ENCODE measurements at regions not wholly inside any gene's neighbourhood (a gene's known extent, or its start where the extent isn't known, plus 50 kb on each side); places are given as distances from the start of the nearest gene placed in this dataset.
"Not testable (repeated sequence)": the region's sequence is repeated elsewhere in the genome, so short reads cannot be mapped to it uniquely, and the experiment has no call there.

DNA sequence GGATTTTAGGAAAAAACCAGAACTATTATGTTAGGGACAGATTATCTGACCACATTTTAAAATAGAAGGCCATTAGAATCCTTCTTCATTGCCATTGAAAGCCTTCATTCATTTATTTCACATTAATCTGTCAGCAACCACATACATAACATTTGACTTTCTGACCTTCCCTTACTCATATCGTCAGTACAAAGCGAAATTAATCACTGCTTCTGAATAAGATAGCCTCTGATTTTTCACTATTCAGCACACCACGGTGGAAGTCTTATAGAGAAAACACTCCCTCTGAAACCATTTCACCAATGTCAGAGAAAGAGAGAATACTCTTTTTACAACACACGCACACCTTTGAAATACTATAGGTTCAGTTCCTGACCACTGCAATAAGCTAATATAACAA lies 442.5 kb upstream of the ID4 start:
- no peak overlapping the region for H3K4me3 Mint-ChIP-seq
- no peaks in the 10 kb centered on the region for H3K27me3 Mint-ChIP-seq
- H3K27ac Mint-ChIP-seq = no peak overlapping the region
- DNase-seq = no peak
- H3K36me3 Mint-ChIP-seq = no peaks in the 10 kb centered on the region
- no peaks in the 10 kb centered on the region for H3K4me1 Mint-ChIP-seq
- peaks cover 8% of the 10 kb centered on the region for H3K9me3 Mint-ChIP-seq

- Mint-ChIP-seq H3K4me3 (no peak overlapping the region), H3K36me3 (no peaks in the 10 kb centered on the region), H3K27ac (no peak overlapping the region), H3K27me3 (no peaks in the 10 kb centered on the region), H3K4me1 (no peaks in the 10 kb centered on the region), H3K9me3 (peaks cover 9% of the 10 kb centered on the region)
- no peak for DNase-seq
Observed at GRCh38 chr6:19395316-19395715, 441.9 kb upstream of the ID4 start.

DNA sequence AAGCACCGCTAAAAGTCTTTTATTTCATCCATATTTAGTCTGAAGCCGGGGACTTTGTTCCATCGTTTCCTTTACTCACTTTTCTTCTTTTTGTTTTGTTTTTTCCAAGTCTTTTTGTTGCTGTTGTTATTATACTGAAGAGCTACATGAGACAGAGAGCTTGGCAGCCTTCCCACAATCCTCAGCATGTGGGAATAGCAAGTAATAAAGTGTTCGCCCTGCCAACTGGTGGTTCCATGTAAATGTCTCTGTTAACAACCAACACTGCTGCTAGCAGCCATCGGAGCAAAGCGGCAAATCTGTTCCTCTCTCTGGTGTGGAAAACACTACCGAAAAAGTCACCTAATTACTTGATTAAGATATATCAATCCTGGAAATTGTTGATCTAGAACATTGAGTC lies 437.8 kb upstream of the ID4 start:
- H3K36me3 Mint-ChIP-seq = no peaks in the 10 kb centered on the region

DNA sequence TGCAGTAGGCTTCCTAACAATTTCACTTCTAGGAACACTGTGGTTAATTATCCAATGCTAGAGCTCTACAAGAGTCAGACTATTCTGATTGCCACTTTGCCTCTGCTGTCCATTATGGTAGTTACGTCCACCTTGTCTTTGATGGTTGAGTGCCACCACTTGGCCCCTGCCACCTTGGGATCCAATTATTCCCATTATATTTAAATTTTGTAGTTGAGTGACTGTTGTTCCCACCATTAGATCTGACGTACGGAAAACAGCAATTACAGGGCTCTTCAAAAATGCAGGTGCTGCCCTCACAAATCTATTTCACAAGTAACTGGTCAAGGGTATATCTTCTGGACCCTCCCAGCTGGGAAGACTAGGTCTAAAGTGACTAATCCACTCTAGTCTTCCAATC lies 432.3 kb upstream of the ID4 start:
- H3K27me3 Mint-ChIP-seq, H3K4me3 Mint-ChIP-seq, DNase-seq, H3K36me3 Mint-ChIP-seq, H3K27ac Mint-ChIP-seq, H3K4me1 Mint-ChIP-seq: not testable (repeated sequence)
- peaks cover 12% of the 10 kb centered on the region for H3K9me3 Mint-ChIP-seq

More for the DNA sequence above, 437.8 kb upstream of the ID4 start:
- no peak for DNase-seq
- H3K4me3 Mint-ChIP-seq = no peak overlapping the region
- peaks cover 10% of the 10 kb centered on the region for H3K9me3 Mint-ChIP-seq
- H3K27ac Mint-ChIP-seq = no peak overlapping the region
- no peaks in the 10 kb centered on the region for H3K4me1 Mint-ChIP-seq
- no peaks in the 10 kb centered on the region for H3K27me3 Mint-ChIP-seq

DNA sequence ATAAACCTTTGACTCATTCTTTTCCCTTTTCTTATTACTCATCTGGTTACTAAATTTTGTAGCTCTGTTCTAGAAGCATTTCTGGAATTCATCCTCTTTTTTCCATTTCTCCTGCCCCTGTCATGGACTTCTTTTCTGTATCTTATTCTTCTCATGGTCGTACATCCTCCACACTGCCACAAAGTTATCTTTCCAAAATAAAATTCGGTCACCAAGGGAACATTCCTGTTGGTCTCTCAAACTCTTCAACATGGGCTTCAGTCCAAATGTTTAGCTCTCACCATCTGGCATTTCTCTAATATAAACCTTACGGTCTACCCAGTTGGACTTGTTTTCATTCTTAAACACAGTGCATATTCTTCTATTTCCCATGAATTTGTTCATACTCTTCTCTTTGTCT lies 428.8 kb upstream of the ID4 start:
- Mint-ChIP-seq H3K4me1 (no peaks in the 10 kb centered on the region), H3K36me3 (no peaks in the 10 kb centered on the region), H3K4me3 (no peak overlapping the region), H3K9me3 (peaks cover 11% of the 10 kb centered on the region), H3K27me3 (no peaks in the 10 kb centered on the region), H3K27ac (no peak overlapping the region)
- no peak for DNase-seq

DNA sequence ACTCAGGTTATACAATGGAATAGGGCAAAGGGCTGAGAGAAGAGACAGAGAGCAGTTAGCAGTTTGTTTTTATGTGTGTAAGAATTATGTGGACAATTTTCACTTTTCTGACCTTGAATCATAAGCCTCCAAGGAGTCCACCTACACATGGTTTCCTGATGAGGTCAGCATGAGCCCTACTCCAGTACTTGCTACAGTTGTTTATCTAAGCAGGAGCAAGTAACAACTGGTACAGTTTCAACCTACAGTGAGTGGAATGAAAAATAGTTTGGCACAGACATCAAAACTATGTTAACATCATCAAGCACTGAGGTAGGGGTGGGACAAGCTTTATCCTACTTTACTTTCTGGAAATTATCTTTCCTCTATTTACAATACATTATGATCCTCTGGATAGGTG lies 426.7 kb upstream of the ID4 start:
- Mint-ChIP-seq H3K27ac (no peak overlapping the region), H3K4me1 (no peaks in the 10 kb centered on the region), H3K36me3 (no peaks in the 10 kb centered on the region), H3K27me3 (no peaks in the 10 kb centered on the region), H3K9me3 (peaks cover 4% of the 10 kb centered on the region), H3K4me3 (no peak overlapping the region)
- no peak for DNase-seq

DNA sequence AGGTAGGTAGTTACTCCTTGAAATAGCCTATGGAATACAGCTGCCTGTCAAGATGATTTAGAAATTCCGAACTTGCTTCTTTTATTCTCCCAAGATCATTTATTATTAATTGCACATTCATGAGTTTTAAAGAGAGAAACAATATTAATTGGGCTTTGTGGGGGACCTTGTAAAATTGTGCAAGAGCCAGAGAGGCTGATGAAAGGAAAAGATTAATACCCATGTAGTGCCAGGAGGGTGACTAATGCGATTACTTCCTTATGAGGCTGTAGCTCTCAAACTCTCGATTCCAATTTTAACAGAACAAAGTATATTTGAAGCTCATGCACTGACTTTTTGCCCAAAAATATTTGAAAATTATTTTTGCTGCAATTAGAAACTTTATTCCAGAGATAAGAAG lies 423.8 kb upstream of the ID4 start:
- Mint-ChIP-seq H3K9me3 (peaks cover 5% of the 10 kb centered on the region), H3K4me1 (no peaks in the 10 kb centered on the region)

GRCh38 chr6:19415605-19416326 lies 421.4 kb upstream of the ID4 start:
- Mint-ChIP-seq H3K4me1 (no peaks in the 10 kb centered on the region), H3K4me3 (no peak overlapping the region), H3K36me3 (no peaks in the 10 kb centered on the region), H3K27me3 (no peaks in the 10 kb centered on the region), H3K27ac (no peak overlapping the region), H3K9me3 (peaks cover 6% of the 10 kb centered on the region)
- DNase-seq = no peak

More for the DNA sequence above, 423.8 kb upstream of the ID4 start:
- H3K36me3 Mint-ChIP-seq = no peaks in the 10 kb centered on the region
- H3K4me3 Mint-ChIP-seq = no peak overlapping the region
- DNase-seq = no peak
- no peaks in the 10 kb centered on the region for H3K27me3 Mint-ChIP-seq
- no peak overlapping the region for H3K27ac Mint-ChIP-seq

GRCh38 chr6:19416811-19417210 lies 420.4 kb upstream of the ID4 start:
- no peaks in the 10 kb centered on the region for H3K4me1 Mint-ChIP-seq
- H3K27ac Mint-ChIP-seq = no peak overlapping the region
- H3K9me3 Mint-ChIP-seq = peaks cover 8% of the 10 kb centered on the region
- no peak for DNase-seq
- H3K4me3 Mint-ChIP-seq = no peak overlapping the region
- no peaks in the 10 kb centered on the region for H3K36me3 Mint-ChIP-seq
- no peaks in the 10 kb centered on the region for H3K27me3 Mint-ChIP-seq

GRCh38 chr6:19417713-19418112 lies 419.5 kb upstream of the ID4 start:
- Mint-ChIP-seq H3K4me3 (no peak overlapping the region), H3K4me1 (no peaks in the 10 kb centered on the region), H3K9me3 (peaks cover 7% of the 10 kb centered on the region), H3K27me3 (no peaks in the 10 kb centered on the region), H3K36me3 (no peaks in the 10 kb centered on the region), H3K27ac (no peak overlapping the region)
- no peak for DNase-seq

GRCh38 chr6:19424853-19425252 lies 412.3 kb upstream of the ID4 start:
- Mint-ChIP-seq H3K27ac (no peak overlapping the region), H3K27me3 (no peaks in the 10 kb centered on the region), H3K4me3 (no peak overlapping the region), H3K9me3 (peaks cover 8% of the 10 kb centered on the region), H3K36me3 (no peaks in the 10 kb centered on the region), H3K4me1 (no peaks in the 10 kb centered on the region)
- DNase-seq = no peak

DNA sequence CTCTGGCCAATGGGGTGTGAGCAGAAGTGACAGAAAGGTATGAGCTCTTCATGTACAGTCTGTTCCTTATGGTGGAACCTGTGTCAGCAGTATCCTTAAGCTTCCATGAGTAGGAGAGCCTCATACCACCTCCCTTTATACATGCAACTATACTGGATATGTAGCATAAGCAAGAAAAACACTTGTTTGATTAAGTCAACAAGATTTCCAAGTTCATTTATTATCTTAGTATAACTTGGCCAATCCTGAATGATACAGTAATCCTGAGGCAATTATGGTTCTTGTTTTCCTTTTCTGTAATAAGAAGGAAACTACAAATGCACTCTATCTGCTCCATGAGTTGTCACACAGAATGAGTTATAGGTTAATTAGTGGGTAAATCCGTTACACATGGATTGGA lies 409.6 kb upstream of the ID4 start:
- Mint-ChIP-seq H3K9me3 (peaks cover 6% of the 10 kb centered on the region), H3K27ac (no peak overlapping the region), H3K27me3 (no peaks in the 10 kb centered on the region), H3K4me3 (no peak overlapping the region), H3K36me3 (no peaks in the 10 kb centered on the region), H3K4me1 (no peaks in the 10 kb centered on the region)
- no peak for DNase-seq

- H3K36me3 Mint-ChIP-seq = no peaks in the 10 kb centered on the region
- no peaks in the 10 kb centered on the region for H3K4me1 Mint-ChIP-seq
- H3K27ac Mint-ChIP-seq = no peak overlapping the region
- H3K4me3 Mint-ChIP-seq = no peak overlapping the region
- no peak for DNase-seq
- no peaks in the 10 kb centered on the region for H3K27me3 Mint-ChIP-seq
- H3K9me3 Mint-ChIP-seq = peaks cover 6% of the 10 kb centered on the region
Observed at GRCh38 chr6:19432966-19433498, 404.1 kb upstream of the ID4 start.

GRCh38 chr6:19434065-19434464 lies 403.1 kb upstream of the ID4 start:
- H3K4me1 Mint-ChIP-seq = no peaks in the 10 kb centered on the region
- H3K27me3 Mint-ChIP-seq = no peaks in the 10 kb centered on the region
- peaks cover 6% of the 10 kb centered on the region for H3K9me3 Mint-ChIP-seq
- H3K4me3 Mint-ChIP-seq = no peak overlapping the region
- DNase-seq = no peak
- H3K36me3 Mint-ChIP-seq = no peaks in the 10 kb centered on the region
- H3K27ac Mint-ChIP-seq = no peak overlapping the region

GRCh38 chr6:19435755-19436154 lies 401.4 kb upstream of the ID4 start:
- no peaks in the 10 kb centered on the region for H3K4me1 Mint-ChIP-seq
- H3K4me3 Mint-ChIP-seq = no peak overlapping the region
- no peaks in the 10 kb centered on the region for H3K36me3 Mint-ChIP-seq
- H3K9me3 Mint-ChIP-seq = peaks cover 6% of the 10 kb centered on the region
- H3K27ac Mint-ChIP-seq = no peak overlapping the region
- DNase-seq = no peak
- no peaks in the 10 kb centered on the region for H3K27me3 Mint-ChIP-seq

DNA sequence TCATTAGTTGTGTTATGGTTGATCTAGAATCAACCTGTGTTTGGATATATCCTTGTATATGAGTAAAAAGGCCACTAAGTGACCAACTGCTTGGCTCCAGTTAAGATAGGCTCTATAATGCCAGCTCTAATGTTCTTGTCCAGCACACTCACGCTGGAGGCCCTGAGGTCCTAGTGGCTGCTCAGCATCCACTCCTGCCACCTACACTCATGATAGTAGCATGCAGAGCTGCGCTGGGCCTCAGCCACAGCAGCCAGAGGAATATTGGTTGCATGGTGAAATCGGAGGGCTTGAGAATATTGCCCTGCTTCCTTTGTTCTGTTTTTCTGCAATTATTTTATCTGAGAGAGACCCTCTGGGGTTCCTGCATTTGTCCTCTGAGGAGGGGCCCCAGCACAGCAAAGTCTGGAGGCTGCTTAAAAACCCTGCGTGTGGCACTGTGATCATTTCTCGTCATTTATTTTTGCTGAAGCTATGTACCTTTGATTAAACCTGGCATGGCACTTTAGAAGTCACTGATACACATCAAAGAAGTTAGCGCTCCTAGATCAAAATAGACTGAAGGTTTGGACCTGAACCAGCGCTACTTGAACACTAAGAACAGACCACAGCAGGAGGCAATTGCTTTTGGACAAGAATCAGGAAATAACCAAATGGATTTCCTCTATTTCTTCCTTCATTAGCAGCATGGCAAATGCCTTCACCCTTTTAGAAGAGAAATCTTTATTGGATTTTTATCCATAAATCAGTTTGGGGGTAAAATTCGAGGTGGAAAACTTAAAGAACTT lies 398.4 kb upstream of the ID4 start:
- H3K4me3 Mint-ChIP-seq = no peak overlapping the region
- DNase-seq = no peak
- H3K27ac Mint-ChIP-seq = no peak overlapping the region
- no peaks in the 10 kb centered on the region for H3K36me3 Mint-ChIP-seq
- peaks cover 6% of the 10 kb centered on the region for H3K9me3 Mint-ChIP-seq
- no peaks in the 10 kb centered on the region for H3K4me1 Mint-ChIP-seq
- H3K27me3 Mint-ChIP-seq = no peaks in the 10 kb centered on the region
